ENCODE measurements at regions not wholly inside any gene's neighbourhood (a gene's known extent, or its start where the extent isn't known, plus 50 kb on each side); places are given as distances from the start of the nearest gene placed in this dataset.

GRCh38 chr9:79266986-79267385 lies 304.8 kb upstream of the TLE4 start:
- DNase-seq (ENCODE audit: low spot score) = no peak

GRCh38 chr9:79268806-79269205 lies 303.0 kb upstream of the TLE4 start:
- DNase-seq (ENCODE audit: low spot score) = no peak

- DNase-seq (ENCODE audit: low spot score) = no peak
Measured at GRCh38 chr9:79273311-79273710, 298.5 kb upstream of the TLE4 start.

GRCh38 chr9:79279356-79279755 lies 292.4 kb upstream of the TLE4 start:
- no peak for DNase-seq (ENCODE audit: low spot score)

- no peak for DNase-seq (ENCODE audit: low spot score)
Measured at GRCh38 chr9:79280691-79281090, 291.1 kb upstream of the TLE4 start.

- DNase-seq (ENCODE audit: low spot score) = no peak
Measured at GRCh38 chr9:79284081-79284480, 287.7 kb upstream of the TLE4 start.

- DNase-seq (ENCODE audit: low spot score) = no peak
Measured at GRCh38 chr9:79286992-79287707, 284.6 kb upstream of the TLE4 start.

GRCh38 chr9:79287708-79288290 lies 284.0 kb upstream of the TLE4 start:
- DNase-seq (ENCODE audit: low spot score) = no peak

GRCh38 chr9:79289856-79290255 lies 281.9 kb upstream of the TLE4 start:
- DNase-seq (ENCODE audit: low spot score) = no peak

- no peak for DNase-seq (ENCODE audit: low spot score)
Measured at GRCh38 chr9:79292731-79293280, 279.0 kb upstream of the TLE4 start.

GRCh38 chr9:79300068-79300467 lies 271.7 kb upstream of the TLE4 start:
- DNase-seq (ENCODE audit: low spot score) = no peak

- no peak for DNase-seq (ENCODE audit: low spot score)
Measured at GRCh38 chr9:79301085-79301484, 270.7 kb upstream of the TLE4 start.

- DNase-seq (ENCODE audit: low spot score) = no peak
Measured at GRCh38 chr9:79301551-79302391, 270.0 kb upstream of the TLE4 start.

- no peak for DNase-seq (ENCODE audit: low spot score)
Measured at GRCh38 chr9:79302569-79302968, 269.2 kb upstream of the TLE4 start.

- DNase-seq (ENCODE audit: low spot score) = no peak
Measured at GRCh38 chr9:79308012-79308411, 263.8 kb upstream of the TLE4 start.

GRCh38 chr9:79312686-79313421 lies 258.9 kb upstream of the TLE4 start:
- DNase-seq (ENCODE audit: low spot score) = no peak

- DNase-seq (ENCODE audit: low spot score) = no peak
Measured at GRCh38 chr9:79325501-79325900, 246.3 kb upstream of the TLE4 start.

GRCh38 chr9:79329861-79330260 lies 241.9 kb upstream of the TLE4 start:
- DNase-seq (ENCODE audit: low spot score) = no peak

- no peak for DNase-seq (ENCODE audit: low spot score)
Measured at GRCh38 chr9:79334001-79334400, 237.8 kb upstream of the TLE4 start.

GRCh38 chr9:79334711-79335110 lies 237.1 kb upstream of the TLE4 start:
- DNase-seq (ENCODE audit: low spot score) = no peak

- DNase-seq (ENCODE audit: low spot score) = no peak
Measured at GRCh38 chr9:79335987-79336386, 235.8 kb upstream of the TLE4 start.

GRCh38 chr9:79341561-79341960 lies 230.2 kb upstream of the TLE4 start:
- no peak for DNase-seq (ENCODE audit: low spot score)

Measured in hematopoietic multipotent progenitor cell treated with erythropoietin and hydrocortisone succinate and interleukin-3 and kit ligand, for 17 days (in vitro differentiated cells).